H1 (cell line): ENCODE measurements at regions not wholly inside any gene's neighbourhood (a gene's known extent, or its start where the extent isn't known, plus 50 kb on each side); places are given as distances from the start of the nearest gene placed in this dataset.

Source experiments
- ATF2 ChIP-seq: IDR thresholded peaks from 2 replicates; pipeline ENCODE4 v1.6.1; 2012; ENCODE audit warnings: low read length, inconsistent platforms
- CHD7 ChIP-seq: fragments of 300-600 bp; sonication (generic); IDR thresholded peaks from 2 replicates; pipeline ENCODE4 v1.7.1; 2012; ENCODE audit warnings: low read length, moderate library complexity, mild to moderate bottlenecking, inconsistent platforms; ENCODE audit not compliant: insufficient replicate concordance
- CREB1 ChIP-seq: IDR thresholded peaks from 2 replicates; pipeline ENCODE4 v1.6.1; 2012; ENCODE audit warnings: inconsistent platforms
- HDAC2 ChIP-seq, 2 experiments: fragments of 300-600 bp in 1 of 2; sonication (generic) in 1 of 2; IDR thresholded peaks; 2 replicates each; pipeline ENCODE4 v1.6.1; 2011 to 2012; ENCODE audit warnings: low read depth in 2 of 2, low read length in 2 of 2, mild to moderate bottlenecking in 2 of 2, moderate library complexity in 2 of 2, borderline replicate concordance in 1 of 2, inconsistent platforms in 1 of 2
- NANOG ChIP-seq: IDR thresholded peaks from 2 replicates; pipeline ENCODE4 v1.6.1; 2011; ENCODE audit warnings: low read length, low read depth, mild to moderate bottlenecking, inconsistent platforms; ENCODE audit not compliant: insufficient read depth, poor library complexity, severe bottlenecking
- RAD21 ChIP-seq, 2 experiments: IDR thresholded peaks in 1 of 2; conservative IDR thresholded peaks in 1 of 2; 2 replicates each; pipeline ENCODE4 v1.6.1; 2011; ENCODE audit warnings: low read depth in 2 of 2, low read length in 2 of 2, improper control_type of control experiment in 1 of 2, inconsistent platforms in 1 of 2, mild to moderate bottlenecking in 1 of 2, moderate library complexity in 1 of 2
- RXRA ChIP-seq: IDR thresholded peaks from 2 replicates; pipeline ENCODE4 v1.6.1; 2011; ENCODE audit warnings: low read depth, mild to moderate bottlenecking, low read length, moderate library complexity; ENCODE audit not compliant: insufficient read depth
- SIN3A ChIP-seq, 2 experiments: IDR thresholded peaks in 1 of 2; conservative IDR thresholded peaks in 1 of 2; 2 replicates each; pipeline ENCODE4 v1.6.1; 2011 to 2012; ENCODE audit warnings: low read length in 2 of 2, improper control_type of control experiment in 1 of 2, low read depth in 1 of 2, mild to moderate bottlenecking in 1 of 2
- SIRT6 ChIP-seq: IDR thresholded peaks from one replicate; pipeline ENCODE4 v1.7.1; 2012; ENCODE audit warnings: low read length, inconsistent platforms
- TAF1 ChIP-seq: IDR thresholded peaks from 2 replicates; pipeline ENCODE4 v1.6.1; 2011; ENCODE audit warnings: mild to moderate bottlenecking, low read depth, low read length

DNA sequence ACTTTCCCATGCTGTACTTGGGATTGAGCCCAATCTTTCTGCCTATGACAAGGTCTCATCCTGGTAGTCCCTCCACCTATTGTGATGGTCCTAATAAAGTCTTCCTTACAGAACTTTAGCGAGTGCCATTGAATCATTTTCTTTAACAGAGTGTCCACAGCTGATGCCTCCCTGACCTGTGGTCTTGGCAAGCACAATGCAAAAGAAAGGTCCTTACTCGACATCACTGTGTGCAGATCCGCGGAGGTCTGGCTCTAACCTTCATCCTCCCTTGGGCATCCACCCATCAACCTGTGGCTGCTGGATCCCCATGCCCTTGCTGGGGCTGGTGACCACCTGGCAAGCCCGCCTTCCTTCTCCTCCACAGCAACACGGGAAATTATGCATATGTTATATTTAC lies 1203.9 kb downstream of the TBC1D22A start (continued):
- TF ChIP-seq CHD7 (no peak), CREB1 (no peak), HDAC2 (IDR thresholded peaks at IDR 0.05; ENCODE audit: borderline replicate concordance in 1 of 2, low read depth in 2 of 2, low read length in 2 of 2) (no peak), RAD21 (IDR thresholded peaks at IDR 0.05 in 1 of 2, conservative IDR thresholded peaks at IDR 0.05 in 1 of 2; ENCODE audit: low read depth in 2 of 2, low read length in 2 of 2) (no peak), NANOG (no peak), SIRT6 (no peak), TAF1 (no peak), SIN3A (conservative IDR thresholded peaks at IDR 0.05 in 1 of 2, IDR thresholded peaks at IDR 0.05 in 1 of 2; ENCODE audit: low read depth in 1 of 2, low read length in 2 of 2) (no peak), RXRA (no peak), ATF2 (no peak)
- TF ChIP-seq, all 59 proteins: peak for 0
